ENCODE measurements at regions not wholly inside any gene's neighbourhood (a gene's known extent, or its start where the extent isn't known, plus 50 kb on each side); places are given as distances from the start of the nearest gene placed in this dataset.

DNA sequence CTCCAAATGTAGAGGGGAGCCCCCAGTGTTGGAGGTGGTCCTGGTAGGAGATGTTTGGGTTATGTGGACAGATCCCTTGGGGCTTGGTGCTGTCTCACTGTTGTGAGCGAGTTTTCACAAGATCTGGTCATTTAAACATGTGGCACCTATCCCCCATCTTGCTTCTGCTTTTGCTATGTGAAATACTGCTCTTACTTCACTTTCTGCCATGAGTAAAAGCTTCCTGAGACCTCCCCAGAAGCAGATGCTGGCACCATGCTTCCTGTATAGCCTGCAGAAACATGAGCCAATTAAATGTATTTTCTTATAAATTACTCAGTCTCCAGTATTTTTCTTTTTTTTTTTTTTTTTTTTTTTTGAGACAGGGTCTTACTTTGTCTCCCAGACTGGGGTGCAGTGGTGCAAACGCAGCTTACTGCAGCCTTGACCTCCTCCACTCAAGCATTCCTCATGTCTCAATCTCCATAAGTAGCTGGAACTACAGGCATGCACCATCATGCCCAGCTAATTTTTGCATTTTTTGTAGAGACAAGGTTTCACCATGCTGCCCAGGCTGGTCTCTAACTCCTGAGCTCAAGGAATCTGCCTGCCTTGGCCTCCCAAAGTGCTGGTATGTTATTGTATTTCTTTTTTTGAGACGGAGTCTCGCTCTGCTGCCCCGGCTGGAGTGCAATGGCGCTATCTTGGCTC, 177.1 kb downstream of the ALDH8A1 start:
- no peaks in the 10 kb centered on the region for H3K9me3 ChIP-seq (ENCODE audit: control insufficient read depth, insufficient read depth, low read depth, low read length)

DNA sequence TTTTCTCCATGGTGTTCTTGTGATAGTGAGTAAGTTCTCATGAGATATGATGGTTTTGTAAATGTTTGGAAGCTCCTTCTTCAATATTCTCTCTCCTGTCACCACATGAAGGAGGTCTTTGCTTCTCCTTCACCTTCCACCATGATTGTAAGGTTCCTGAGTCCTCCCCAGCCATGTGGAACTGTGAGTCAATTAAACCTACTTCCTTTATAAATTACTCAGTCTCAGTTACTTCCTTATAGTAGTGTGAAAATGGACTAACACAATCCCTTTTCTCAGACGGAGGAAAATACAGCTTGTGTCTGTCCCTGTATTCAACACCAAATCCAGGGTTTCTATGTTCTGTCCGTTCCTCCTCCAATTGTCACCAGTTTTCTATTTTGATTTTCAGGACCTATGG, 181.0 kb downstream of the ALDH8A1 start:
- Histone ChIP-seq H3K79me2 (ENCODE audit: control insufficient read depth, insufficient read depth, low read length) (no peaks in the 10 kb centered on the region), H3K9ac (ENCODE audit: insufficient read depth, low read length) (no peak overlapping the region), H2AFZ (ENCODE audit: low read length) (no peak overlapping the region), H4K20me1 (ENCODE audit: control insufficient read depth, extremely low read depth, insufficient read depth, low read length) (no peaks in the 10 kb centered on the region), H3K4me2 (ENCODE audit: extremely low read depth, insufficient read depth, low read length) (no peak overlapping the region), H3K9me3 (ENCODE audit: control insufficient read depth, insufficient read depth, low read depth, low read length) (no peaks in the 10 kb centered on the region), H3K4me3 (replicated peaks in 1 of 4; ENCODE audit: control extremely low read depth in 1 of 4, insufficient read depth in 1 of 4, low read depth in 3 of 4, low read length in 4 of 4) (no peak overlapping the region), H3K4me1 (ENCODE audit: control insufficient read depth, extremely low read depth, insufficient read depth, low read length) (no peaks in the 10 kb centered on the region), H3K27me3 (ENCODE audit: control insufficient read depth, insufficient read depth, low read length) (no peaks in the 10 kb centered on the region), H3K27ac (ENCODE audit: insufficient read depth, low read length) (no peak overlapping the region), H3K36me3 (ENCODE audit: control insufficient read depth, insufficient read depth, low read length) (no peaks in the 10 kb centered on the region)
- TF ChIP-seq, protein P1, sequence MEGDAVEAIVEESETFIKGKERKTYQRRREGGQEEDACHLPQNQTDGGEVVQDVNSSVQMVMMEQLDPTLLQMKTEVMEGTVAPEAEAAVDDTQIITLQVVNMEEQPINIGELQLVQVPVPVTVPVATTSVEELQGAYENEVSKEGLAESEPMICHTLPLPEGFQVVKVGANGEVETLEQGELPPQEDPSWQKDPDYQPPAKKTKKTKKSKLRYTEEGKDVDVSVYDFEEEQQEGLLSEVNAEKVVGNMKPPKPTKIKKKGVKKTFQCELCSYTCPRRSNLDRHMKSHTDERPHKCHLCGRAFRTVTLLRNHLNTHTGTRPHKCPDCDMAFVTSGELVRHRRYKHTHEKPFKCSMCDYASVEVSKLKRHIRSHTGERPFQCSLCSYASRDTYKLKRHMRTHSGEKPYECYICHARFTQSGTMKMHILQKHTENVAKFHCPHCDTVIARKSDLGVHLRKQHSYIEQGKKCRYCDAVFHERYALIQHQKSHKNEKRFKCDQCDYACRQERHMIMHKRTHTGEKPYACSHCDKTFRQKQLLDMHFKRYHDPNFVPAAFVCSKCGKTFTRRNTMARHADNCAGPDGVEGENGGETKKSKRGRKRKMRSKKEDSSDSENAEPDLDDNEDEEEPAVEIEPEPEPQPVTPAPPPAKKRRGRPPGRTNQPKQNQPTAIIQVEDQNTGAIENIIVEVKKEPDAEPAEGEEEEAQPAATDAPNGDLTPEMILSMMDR (conservative IDR thresholded peaks at IDR 0.05 in 1 of 2, IDR thresholded peaks at IDR 0.05 in 1 of 2; ENCODE audit: low read depth in 1 of 2, low read length in 2 of 2), result no peak
- no peak for TF ChIP-seq EZH2 (IDR thresholded peaks at IDR 0.05; ENCODE audit: low read length, missing control alignments)
- no peak for DNase-seq (ENCODE audit: low read depth in 2 of 2)

More for the DNA sequence above, 177.1 kb downstream of the ALDH8A1 start:
- Histone ChIP-seq H3K27me3 (ENCODE audit: control insufficient read depth, insufficient read depth, low read length) (no peaks in the 10 kb centered on the region), H2AFZ (ENCODE audit: low read length) (no peak overlapping the region), H3K27ac (ENCODE audit: insufficient read depth, low read length) (no peak overlapping the region), H3K4me1 (ENCODE audit: control insufficient read depth, extremely low read depth, insufficient read depth, low read length) (no peaks in the 10 kb centered on the region), H3K4me2 (ENCODE audit: extremely low read depth, insufficient read depth, low read length) (no peak overlapping the region), H3K4me3 (replicated peaks in 1 of 4; ENCODE audit: control extremely low read depth in 1 of 4, insufficient read depth in 1 of 4, low read depth in 3 of 4, low read length in 4 of 4) (no peak overlapping the region), H3K79me2 (ENCODE audit: control insufficient read depth, insufficient read depth, low read length) (no peaks in the 10 kb centered on the region), H3K9ac (ENCODE audit: insufficient read depth, low read length) (no peak overlapping the region), H3K36me3 (ENCODE audit: control insufficient read depth, insufficient read depth, low read length) (no peaks in the 10 kb centered on the region), H4K20me1 (ENCODE audit: control insufficient read depth, extremely low read depth, insufficient read depth, low read length) (no peaks in the 10 kb centered on the region)
- no peak for TF ChIP-seq EZH2 (IDR thresholded peaks at IDR 0.05; ENCODE audit: low read length, missing control alignments)
- TF ChIP-seq, protein P1 (conservative IDR thresholded peaks at IDR 0.05 in 1 of 2, IDR thresholded peaks at IDR 0.05 in 1 of 2; ENCODE audit: low read depth in 1 of 2, low read length in 2 of 2), result no peak
- no peak for DNase-seq (ENCODE audit: low read depth in 2 of 2)

DNA sequence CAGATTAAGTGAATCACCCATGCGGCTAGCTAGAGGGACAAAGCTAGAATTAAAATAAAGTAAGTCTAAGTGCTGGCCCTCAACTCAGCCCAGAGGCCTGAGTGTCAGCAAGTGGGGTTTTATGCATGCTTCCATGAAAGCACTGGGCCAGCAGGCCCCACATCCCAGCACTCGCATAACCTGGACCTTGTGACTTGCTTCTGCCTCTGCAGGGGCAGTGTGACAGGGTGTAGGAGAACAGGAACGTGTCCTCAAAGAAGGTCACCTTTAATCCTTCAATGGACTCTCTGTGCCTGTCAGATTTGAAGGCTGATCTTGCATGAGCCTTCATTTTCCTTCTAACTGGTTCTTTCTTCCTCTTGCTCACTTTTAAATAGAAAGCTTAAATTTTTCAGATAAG, 183.4 kb downstream of the ALDH8A1 start:
- H3K4me3 ChIP-seq (replicated peaks in 1 of 4; ENCODE audit: control extremely low read depth in 1 of 4, insufficient read depth in 1 of 4, low read depth in 3 of 4, low read length in 4 of 4), result no peak overlapping the region
- H3K4me2 ChIP-seq (ENCODE audit: extremely low read depth, insufficient read depth, low read length), result no peak overlapping the region
- DNase-seq (ENCODE audit: low read depth in 2 of 2), result no peak
- H3K9ac ChIP-seq (ENCODE audit: insufficient read depth, low read length), result no peak overlapping the region
- no peaks in the 10 kb centered on the region for H3K4me1 ChIP-seq (ENCODE audit: control insufficient read depth, extremely low read depth, insufficient read depth, low read length)
- H3K9me3 ChIP-seq (ENCODE audit: control insufficient read depth, insufficient read depth, low read depth, low read length), result no peaks in the 10 kb centered on the region
- H3K79me2 ChIP-seq (ENCODE audit: control insufficient read depth, insufficient read depth, low read length), result no peaks in the 10 kb centered on the region
- H2AFZ ChIP-seq (ENCODE audit: low read length), result no peak overlapping the region
- no peak for TF ChIP-seq EZH2 (IDR thresholded peaks at IDR 0.05; ENCODE audit: low read length, missing control alignments)
- TF ChIP-seq, protein P1 (conservative IDR thresholded peaks at IDR 0.05 in 1 of 2, IDR thresholded peaks at IDR 0.05 in 1 of 2; ENCODE audit: low read depth in 1 of 2, low read length in 2 of 2), result no peak
- no peaks in the 10 kb centered on the region for H3K27me3 ChIP-seq (ENCODE audit: control insufficient read depth, insufficient read depth, low read length)
- H4K20me1 ChIP-seq (ENCODE audit: control insufficient read depth, extremely low read depth, insufficient read depth, low read length), result no peaks in the 10 kb centered on the region
- no peaks in the 10 kb centered on the region for H3K36me3 ChIP-seq (ENCODE audit: control insufficient read depth, insufficient read depth, low read length)
- no peak overlapping the region for H3K27ac ChIP-seq (ENCODE audit: insufficient read depth, low read length)
